HS-27A (cell line): ENCODE measurements at regions not wholly inside any gene's neighbourhood (a gene's known extent, or its start where the extent isn't known, plus 50 kb on each side); places are given as distances from the start of the nearest gene placed in this dataset.

Experiments
- DNase-seq: peaks from one replicate; pipeline ENCODE4 v3.0.0-alpha.2; 2012; ENCODE audit warnings: low read depth, missing footprints

- DNase-seq, result no peak
Measured at GRCh38 chr5:166320920-166321480, 1970.4 kb upstream of the WWC1 start.

DNA sequence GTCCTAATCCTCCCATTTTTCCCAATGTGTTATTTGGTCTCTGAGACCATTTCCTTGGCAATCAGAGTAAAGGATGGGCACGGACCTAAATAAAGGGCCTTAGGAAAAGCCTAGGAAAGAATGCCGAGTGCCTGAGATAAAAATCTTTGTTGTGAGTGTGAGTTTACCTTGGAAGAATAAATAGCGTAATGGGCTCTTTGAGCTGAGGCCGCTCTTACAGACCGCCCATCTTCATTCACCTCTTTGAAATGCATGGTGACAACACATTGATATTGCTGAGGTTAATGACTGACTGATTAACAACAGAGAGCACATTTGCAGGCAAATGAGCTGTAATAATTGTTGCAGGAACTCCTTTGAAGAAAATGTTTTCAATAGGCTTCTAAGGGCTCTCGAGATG lies 1967.1 kb upstream of the WWC1 start:
- no peak for DNase-seq

DNA sequence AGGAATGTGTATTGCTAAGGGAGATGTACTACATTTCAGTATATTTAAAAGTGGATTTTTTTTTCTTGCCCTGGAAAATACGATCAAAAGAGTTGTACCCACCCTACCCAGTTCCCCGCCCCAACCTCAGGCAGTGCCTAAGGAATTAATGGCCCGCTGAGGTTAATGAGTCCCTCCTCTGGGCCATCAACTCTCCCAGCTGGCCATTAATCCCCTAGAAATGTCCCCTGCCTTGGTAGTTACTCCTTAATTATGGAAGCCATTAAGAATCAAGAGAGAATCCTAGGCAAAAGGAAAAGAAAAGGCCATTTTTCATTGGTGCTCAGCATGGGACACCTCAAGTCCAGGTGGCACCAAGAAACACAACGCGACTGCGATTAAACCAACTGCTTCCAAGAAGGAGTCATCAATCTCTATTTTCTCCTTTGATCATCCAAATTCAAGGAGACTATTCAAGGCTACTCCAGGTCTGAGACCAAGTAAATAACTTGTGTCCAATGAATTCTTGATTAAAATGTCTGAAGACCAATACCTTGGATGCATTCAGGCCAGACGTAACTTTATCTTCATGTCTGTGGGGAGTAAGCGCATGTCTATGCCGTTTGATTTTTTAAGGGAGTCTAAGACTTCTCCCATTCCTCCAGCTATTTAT lies 1962.2 kb upstream of the WWC1 start:
- no peak for DNase-seq

GRCh38 chr5:166330036-166330435 lies 1961.4 kb upstream of the WWC1 start:
- no peak for DNase-seq

DNA sequence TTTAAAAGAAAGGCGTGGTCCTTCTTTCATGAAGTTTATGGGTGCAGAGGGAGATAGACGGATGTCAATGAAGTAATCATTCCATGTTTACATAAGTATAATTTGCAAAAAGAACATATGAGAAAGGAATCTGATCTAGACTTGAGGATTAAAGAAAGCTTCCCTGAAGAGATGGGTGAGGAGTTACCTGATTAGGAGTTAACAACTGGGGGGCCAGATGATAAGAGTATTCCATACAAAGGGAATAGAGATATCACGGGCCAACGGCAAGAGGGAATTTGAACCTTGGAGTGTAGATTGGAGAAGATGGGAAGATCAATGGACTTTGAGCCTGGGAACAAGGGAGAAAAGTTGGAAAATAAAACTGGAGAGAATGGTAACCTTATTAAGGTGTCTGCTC lies 1959.9 kb upstream of the WWC1 start:
- DNase-seq, result no peak

DNA sequence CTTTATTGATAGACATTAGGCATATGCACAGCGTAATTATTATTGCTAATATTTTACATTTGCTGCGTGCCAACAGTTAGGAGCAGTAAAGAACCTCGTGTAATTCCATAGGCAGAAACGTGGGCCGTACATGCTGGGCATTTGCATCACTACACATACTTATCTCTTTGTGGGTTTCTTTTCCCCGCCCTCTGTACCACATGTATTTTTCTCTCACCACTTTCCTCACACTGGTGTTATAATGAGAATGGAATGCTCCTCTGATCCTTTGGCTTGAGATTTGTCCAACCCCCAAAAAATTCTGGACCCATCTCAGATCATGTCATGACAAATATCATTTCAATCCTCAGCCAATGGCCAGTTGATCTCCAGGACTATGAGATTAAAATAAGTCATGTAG lies 1952.6 kb upstream of the WWC1 start:
- DNase-seq, result no peak

DNA sequence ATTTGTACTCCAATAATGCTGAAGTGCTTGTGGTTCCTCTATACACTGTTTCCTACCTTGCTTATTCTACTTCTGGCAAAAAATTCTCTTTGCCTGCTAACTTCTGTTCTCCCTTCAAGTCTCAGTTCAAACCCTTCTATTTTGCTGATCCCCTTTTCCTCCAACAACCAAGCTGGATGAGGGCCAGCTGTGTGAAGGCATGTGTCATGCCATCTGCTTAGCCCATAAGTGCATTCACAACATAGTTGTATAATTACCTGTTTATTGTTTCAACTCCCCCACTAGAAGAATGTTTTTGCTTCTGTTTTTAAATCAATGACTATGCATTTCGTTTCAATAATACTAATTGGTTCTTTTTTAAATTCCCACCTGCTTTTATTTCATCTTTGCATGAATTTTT lies 1951.4 kb upstream of the WWC1 start:
- no peak for DNase-seq

GRCh38 chr5:166341740-166342337 lies 1949.6 kb upstream of the WWC1 start:
- DNase-seq, result no peak

- no peak for DNase-seq
Measured at GRCh38 chr5:166342402-166342801, 1949.0 kb upstream of the WWC1 start.

DNA sequence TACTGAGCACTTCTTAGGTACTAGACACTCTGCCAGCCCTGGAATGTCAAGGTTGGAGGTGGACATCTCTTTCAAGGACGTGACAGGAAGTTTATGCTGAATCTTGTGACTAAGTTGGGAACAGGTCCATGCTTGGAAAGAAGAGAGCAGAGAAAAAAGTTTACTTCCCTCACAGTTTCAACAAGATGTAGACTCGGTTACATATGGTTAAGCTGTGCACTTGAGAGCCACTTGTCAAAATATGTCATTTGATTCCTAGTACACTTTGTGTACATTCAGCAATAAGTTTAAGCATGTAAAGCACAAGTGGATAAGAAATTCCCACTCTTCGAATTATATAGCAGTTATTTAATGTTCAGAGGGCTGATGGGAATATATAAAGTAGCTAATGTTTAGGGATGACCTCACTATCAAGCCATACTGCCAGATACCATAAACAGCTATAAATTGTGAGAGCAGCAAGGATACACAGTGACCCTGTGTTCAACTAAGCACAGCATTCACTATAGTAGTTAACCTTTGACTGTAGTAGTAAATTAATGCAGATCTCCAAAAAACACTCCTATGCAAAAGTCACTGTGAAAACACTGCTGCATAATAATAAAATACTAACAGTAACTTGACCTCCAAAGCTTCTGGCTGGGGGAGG lies 1944.6 kb upstream of the WWC1 start:
- no peak for DNase-seq

DNA sequence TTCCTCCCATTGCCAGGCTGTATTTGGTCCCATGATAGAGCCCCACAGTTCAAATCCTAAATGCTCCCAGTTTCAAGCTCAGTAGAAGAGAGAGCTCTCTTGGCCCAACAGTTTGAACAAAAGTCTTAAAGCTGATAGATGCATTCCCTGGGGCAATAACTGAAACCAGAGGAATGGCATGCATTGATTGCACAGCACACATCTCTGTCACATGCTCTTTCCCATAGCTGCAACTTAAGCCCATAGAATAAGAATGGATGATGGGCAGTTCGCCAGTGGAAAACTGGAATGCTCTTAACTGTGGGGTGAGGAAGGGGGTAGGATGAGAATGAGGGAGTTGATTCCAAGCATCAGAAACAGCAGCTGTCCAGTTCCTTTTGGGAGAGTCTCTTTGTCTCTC lies 1942.4 kb upstream of the WWC1 start:
- DNase-seq, result no peak

DNA sequence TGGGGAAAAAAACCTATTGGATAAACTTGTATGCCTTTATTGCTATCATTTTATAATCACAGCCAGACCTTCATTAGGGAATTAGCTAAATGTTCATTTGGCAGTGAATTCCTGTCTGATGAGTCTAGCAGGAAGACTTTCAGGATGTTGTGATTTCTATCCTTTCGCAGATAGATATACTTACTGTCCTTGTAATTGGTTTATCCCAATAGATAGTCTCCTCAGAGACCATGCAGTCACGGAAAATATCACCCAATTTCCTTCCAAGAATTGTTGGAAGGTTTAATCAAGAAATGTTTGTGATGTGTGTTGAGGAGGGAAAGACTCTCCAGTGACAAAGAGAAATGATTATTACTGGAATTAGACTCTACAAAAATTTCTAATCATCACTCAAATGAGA lies 1937.9 kb upstream of the WWC1 start:
- no peak for DNase-seq

GRCh38 chr5:166354332-166354731 lies 1937.1 kb upstream of the WWC1 start:
- no peak for DNase-seq

- no peak for DNase-seq
Measured at GRCh38 chr5:166356096-166356495, 1935.3 kb upstream of the WWC1 start.

- no peak for DNase-seq
Measured at GRCh38 chr5:166358127-166358830, 1933.2 kb upstream of the WWC1 start.

DNA sequence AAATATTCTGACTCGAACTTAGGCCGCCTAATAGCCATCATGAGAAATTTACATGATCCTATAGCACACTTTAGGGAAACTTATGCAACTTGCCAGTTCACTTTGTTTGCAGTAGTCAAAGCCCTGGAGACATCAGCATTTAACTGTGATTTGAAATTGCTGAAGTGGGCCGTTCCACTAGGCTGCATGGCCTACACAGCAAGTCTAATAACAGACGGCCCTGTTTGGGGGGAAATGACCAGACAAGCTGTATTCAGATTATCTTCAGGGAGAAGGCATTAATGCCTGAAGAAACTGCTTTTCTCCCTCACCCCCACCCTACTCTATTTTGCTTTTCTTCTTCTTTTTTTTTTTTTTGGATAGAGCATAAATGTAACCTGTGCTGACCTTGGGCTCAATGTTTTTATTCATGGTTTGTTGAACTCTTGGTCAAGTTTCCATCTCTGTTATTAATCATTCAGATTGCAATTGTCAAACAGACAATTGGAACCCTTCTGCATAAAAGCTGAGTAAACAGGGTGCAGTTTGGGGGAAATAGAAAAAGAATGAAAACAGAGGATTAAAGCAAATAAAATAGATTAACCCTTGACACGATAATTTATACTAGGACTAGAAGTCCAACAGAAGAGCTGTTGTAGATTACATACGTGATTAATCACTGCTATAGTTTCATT lies 1928.2 kb upstream of the WWC1 start:
- DNase-seq, result no peak

- DNase-seq, result no peak
Measured at GRCh38 chr5:166365164-166365563, 1926.3 kb upstream of the WWC1 start.

- no peak for DNase-seq
Measured at GRCh38 chr5:166367391-166367790, 1924.1 kb upstream of the WWC1 start.

- DNase-seq, result no peak
Measured at GRCh38 chr5:166369346-166369745, 1922.1 kb upstream of the WWC1 start.

DNA sequence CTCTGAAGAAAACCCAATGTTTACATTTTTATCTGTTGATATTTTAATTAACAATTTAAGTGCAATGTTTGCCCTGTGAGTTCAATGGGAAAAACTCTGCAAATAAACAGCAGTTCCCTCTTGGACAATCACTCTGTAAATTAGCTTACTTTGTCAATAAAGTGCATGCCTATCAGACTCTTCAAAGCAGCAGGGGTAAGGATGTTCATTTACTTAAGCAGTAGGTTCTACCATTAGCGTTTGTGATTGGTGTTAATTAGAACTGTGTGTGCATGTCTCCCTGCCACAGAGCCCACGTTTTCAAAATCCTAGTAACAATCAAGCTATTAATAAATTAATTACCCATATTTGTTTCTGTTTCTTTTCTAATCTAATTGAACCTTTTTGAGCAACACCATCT lies 1921.6 kb upstream of the WWC1 start:
- DNase-seq, result no peak

- no peak for DNase-seq
Measured at GRCh38 chr5:166370928-166371690, 1920.3 kb upstream of the WWC1 start.
